CD4-positive, alpha-beta T cell (primary cell): ENCODE measurements at regions not wholly inside any gene's neighbourhood (a gene's known extent, or its start where the extent isn't known, plus 50 kb on each side); places are given as distances from the start of the nearest gene placed in this dataset.

Experiments used
- ATAC-seq: fragments of 200-7000 bp; cut with Tn5 transposase; one replicate; pipeline ENCODE4 v1.10.0; 2022; ENCODE audit warnings: mild to moderate bottlenecking; ENCODE audit not compliant: poor library complexity
- CTCF ChIA-PET: fragments of 350-600 bp; sonication (Branson Sonifier 250); formaldehyde crosslinking; loops from one replicate; lab custom pipeline; 2021; ENCODE audit warnings: antibody characterized with exemption, inconsistent platforms; lab: Charles Lee
- POLR2A ChIA-PET: fragments of 350-600 bp; sonication (Branson Sonifier 250); formaldehyde crosslinking; loops from one replicate; lab custom pipeline; 2021; ENCODE audit warnings: antibody characterized with exemption, inconsistent platforms; lab: Charles Lee
- DNase-seq, 14 experiments: peaks; one replicate each; pipeline ENCODE4 v3.0.0-alpha.2; 2013 to 2020; ENCODE audit warnings: mixed read lengths in 2 of 14
- H3K27ac ChIP-seq, 2 donors: one replicate each; pipeline versions ENCODE4 v1.5.1 to v1.7.0; 2013; ENCODE audit warnings: low read length in 2 of 2, low read depth in 1 of 2, mild to moderate bottlenecking in 1 of 2
- H3K27me3 ChIP-seq, 2 experiments: 1 replicate in 1 of 2; 2 replicates in 1 of 2; pipeline versions ENCODE4 v1.6.1 to v1.7.0; 2013; ENCODE audit warnings: low read length in 2 of 2, control low read depth in 1 of 2, mild to moderate bottlenecking in 1 of 2, moderate library complexity in 1 of 2; ENCODE audit not compliant: insufficient read depth in 2 of 2, control insufficient read depth in 1 of 2
- H3K36me3 ChIP-seq: one replicate; pipeline ENCODE4 v1.6.1; 2013; ENCODE audit warnings: low read length, control low read depth; ENCODE audit not compliant: insufficient read depth
- H3K4me1 ChIP-seq: one replicate; pipeline ENCODE4 v1.6.1; 2013; ENCODE audit warnings: low read length, control low read depth; ENCODE audit not compliant: insufficient read depth
- H3K4me3 ChIP-seq: one replicate; pipeline ENCODE4 v1.5.1; 2013; ENCODE audit warnings: mild to moderate bottlenecking, low read length, moderate library complexity
- H3K9me3 ChIP-seq, 2 experiments: 1 replicate in 1 of 2; 2 replicates in 1 of 2; pipeline versions ENCODE4 v1.6.1 to v1.7.0; 2013; ENCODE audit warnings: low read length in 2 of 2, mild to moderate bottlenecking in 2 of 2, control low read depth in 1 of 2, moderate library complexity in 1 of 2; ENCODE audit not compliant: control insufficient read depth in 1 of 2, insufficient read depth in 1 of 2
- H3K27ac Mint-ChIP-seq: one replicate; pipeline ENCODE4 v1.8.0; 2020; ENCODE audit warnings: mixed read lengths
- H3K27me3 Mint-ChIP-seq: one replicate; pipeline ENCODE4 v1.8.0; 2021; ENCODE audit warnings: mixed read lengths
- H3K36me3 Mint-ChIP-seq: one replicate; pipeline ENCODE4 v1.8.0; 2021; ENCODE audit warnings: low read depth, mixed read lengths
- H3K4me1 Mint-ChIP-seq: one replicate; pipeline ENCODE4 v1.8.0; 2021; ENCODE audit warnings: low read depth, mixed read lengths
- H3K4me3 Mint-ChIP-seq: one replicate; pipeline ENCODE4 v1.8.0; 2020; ENCODE audit warnings: mild to moderate bottlenecking, mixed read lengths
- H3K9me3 Mint-ChIP-seq: one replicate; pipeline ENCODE4 v1.8.0; 2020; ENCODE audit warnings: mixed read lengths
- CTCF ChIP-seq: fragments of 200-600 bp; IDR thresholded peaks from one replicate; pipeline ENCODE4 v1.8.0; 2022; ENCODE audit warnings: antibody characterized with exemption, mild to moderate bottlenecking
- intact Hi-C, 2 experiments: fragments of 100-400 bp; cut with DNase I in 1 of 2; cut with micrococcal nuclease in 1 of 2; formaldehyde crosslinking; loops; one replicate each; pipeline versions ENCODE4 v1.15.1 to v1.9.0; 2023 to 2025; cut with DNase I, micrococcal nuclease

GRCh38 chr1:4261327-4261726 lies 361.3 kb upstream of the C1orf174 start:
- no peak overlapping the region for H3K27ac Mint-ChIP-seq
- peaks cover 14% of the 10 kb centered on the region for H3K9me3 Mint-ChIP-seq
- H3K4me3 Mint-ChIP-seq: no peak overlapping the region
- no peaks in the 10 kb centered on the region for H3K4me1 Mint-ChIP-seq
- ChIA-PET POLR2A (no interaction called here), CTCF (no interaction called here)
- intact Hi-C loops: no loop called here
- H3K4me3 ChIP-seq: no peak overlapping the region
- no peak for TF ChIP-seq CTCF
- no peaks in the 10 kb centered on the region for H3K36me3 ChIP-seq
- no peaks in the 10 kb centered on the region for H3K4me1 ChIP-seq
- no peak for DNase-seq
- ATAC-seq: no peak
- H3K27me3 ChIP-seq: no peaks in the 10 kb centered on the region
- H3K27ac ChIP-seq: no peak overlapping the region
- peaks cover 14 to 21% of the 10 kb centered on the region in 2 experiments for H3K9me3 ChIP-seq
- H3K27me3 Mint-ChIP-seq: peaks cover 30% of the 10 kb centered on the region
- no peaks in the 10 kb centered on the region for H3K36me3 Mint-ChIP-seq

GRCh38 chr1:4262665-4263064 lies 362.6 kb upstream of the C1orf174 start:
- ATAC-seq: no peak
- Mint-ChIP-seq H3K9me3 (peaks cover 6% of the 10 kb centered on the region), H3K4me1 (no peaks in the 10 kb centered on the region), H3K27me3 (peaks cover 30% of the 10 kb centered on the region), H3K36me3 (no peaks in the 10 kb centered on the region), H3K27ac (no peak overlapping the region), H3K4me3 (no peak overlapping the region)
- Histone ChIP-seq H3K36me3 (no peaks in the 10 kb centered on the region), H3K4me3 (no peak overlapping the region), H3K4me1 (peaks cover 5% of the 10 kb centered on the region), H3K27me3 (no peaks in the 10 kb centered on the region), H3K27ac (no peak overlapping the region), H3K9me3 (peaks cover 14 to 18% of the 10 kb centered on the region in 2 experiments)
- intact Hi-C loops: no loop called here
- POLR2A ChIA-PET: no interaction called here
- no peak for DNase-seq
- TF ChIP-seq CTCF: no peak
- CTCF ChIA-PET: no interaction called here

GRCh38 chr1:4263699-4264098 lies 363.6 kb upstream of the C1orf174 start:
- CTCF ChIA-PET: no interaction called here
- H3K4me1 Mint-ChIP-seq: no peaks in the 10 kb centered on the region

More at GRCh38 chr1:4263699-4264098, 363.6 kb upstream of the C1orf174 start:
- Histone ChIP-seq H3K4me1 (peaks cover 11% of the 10 kb centered on the region), H3K27me3 (peaks cover 0 to 3% of the 10 kb centered on the region in 2 experiments), H3K36me3 (no peaks in the 10 kb centered on the region), H3K9me3 (peaks cover 5 to 8% of the 10 kb centered on the region in 2 experiments), H3K4me3 (no peak overlapping the region), H3K27ac (no peak overlapping the region)
- no peak for TF ChIP-seq CTCF
- DNase-seq (no peak), ATAC-seq (no peak)
- Mint-ChIP-seq H3K4me3 (no peak overlapping the region), H3K36me3 (no peaks in the 10 kb centered on the region), H3K27ac (no peak overlapping the region), H3K27me3 (peaks cover 30% of the 10 kb centered on the region), H3K9me3 (peaks cover 4% of the 10 kb centered on the region)
- POLR2A ChIA-PET: no interaction called here
- intact Hi-C loops: no loop called here
